Testis (tissue), 2 donors: ENCODE measurements at regions not wholly inside any gene's neighbourhood (a gene's known extent, or its start where the extent isn't known, plus 50 kb on each side); places are given as distances from the start of the nearest gene placed in this dataset.

Experiments
- CTCF ChIP-seq, 3 experiments: fragments of 450-650 bp in 2 of 3; fragments of 200-600 bp in 1 of 3; sonication (generic) in 1 of 3; IDR thresholded peaks; one replicate each; pipeline ENCODE4 v1.5.1; 2016 to 2019; ENCODE audit warnings: antibody characterized with exemption in 3 of 3, mild to moderate bottlenecking in 2 of 3, moderate library complexity in 1 of 3
- POLR2A ChIP-seq: fragments of 450-650 bp; IDR thresholded peaks from one replicate; pipeline ENCODE4 v1.6.1; 2017; ENCODE audit warnings: antibody characterized with exemption, mild to moderate bottlenecking, moderate library complexity

DNA sequence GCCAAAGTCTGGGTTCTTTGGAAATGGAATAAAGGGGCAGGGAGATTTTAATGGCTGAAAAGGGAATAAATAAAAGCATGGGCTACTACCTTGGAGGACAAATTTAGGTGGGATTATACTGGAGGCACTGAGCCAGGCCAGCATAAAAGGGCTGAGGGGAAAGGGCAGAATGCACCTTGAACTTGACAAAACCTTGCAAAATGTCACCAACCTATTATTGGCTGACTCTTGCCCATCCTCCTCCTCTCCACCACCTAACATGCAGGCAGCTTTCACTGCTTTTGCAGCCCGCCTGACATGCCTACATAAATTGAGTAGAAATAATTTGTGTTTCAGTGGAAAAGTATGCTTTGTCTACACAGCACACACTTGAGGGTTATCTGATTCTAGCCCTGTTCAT, 65.3 kb upstream of the ABLIM1 start:
- TF ChIP-seq CTCF (IDR thresholded peaks at IDR 0.05), result no peak
- no peak for TF ChIP-seq POLR2A
